GM21423 (cell line): ENCODE measurements at regions not wholly inside any gene's neighbourhood (a gene's known extent, or its start where the extent isn't known, plus 50 kb on each side); places are given as distances from the start of the nearest gene placed in this dataset.
"Not testable (repeated sequence)": the region's sequence is repeated elsewhere in the genome, so short reads cannot be mapped to it uniquely, and the experiment has no call there.

Experiments
- ATAC-seq: cut with Tn5 transposase; IDR thresholded peaks from one replicate; pipeline ENCODE4 v1.9.1; 2021; ENCODE audit warnings: mild to moderate bottlenecking, moderate library complexity; ENCODE audit not compliant: unreplicated experiment

DNA sequence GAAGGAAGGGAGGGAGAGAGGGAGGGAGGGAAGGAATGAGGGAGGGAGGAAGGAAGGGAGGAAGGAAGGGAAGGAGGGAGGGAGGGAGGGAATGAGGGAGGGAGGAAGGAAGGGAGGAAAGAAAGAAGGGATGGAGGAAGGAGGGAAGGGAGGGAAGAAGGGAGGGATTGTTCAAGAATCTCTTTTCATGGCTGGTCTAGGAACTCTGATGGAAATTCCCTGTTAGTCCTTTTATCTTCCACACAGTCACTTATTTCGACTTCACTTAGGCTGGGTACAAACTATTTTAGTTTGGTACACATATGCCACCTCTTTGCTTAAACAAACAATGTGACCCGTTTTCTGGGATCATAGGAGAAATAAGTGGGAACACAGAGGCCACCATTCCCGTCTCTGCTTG lies 435.6 kb upstream of the WWC1 start:
- no peak for ATAC-seq

DNA sequence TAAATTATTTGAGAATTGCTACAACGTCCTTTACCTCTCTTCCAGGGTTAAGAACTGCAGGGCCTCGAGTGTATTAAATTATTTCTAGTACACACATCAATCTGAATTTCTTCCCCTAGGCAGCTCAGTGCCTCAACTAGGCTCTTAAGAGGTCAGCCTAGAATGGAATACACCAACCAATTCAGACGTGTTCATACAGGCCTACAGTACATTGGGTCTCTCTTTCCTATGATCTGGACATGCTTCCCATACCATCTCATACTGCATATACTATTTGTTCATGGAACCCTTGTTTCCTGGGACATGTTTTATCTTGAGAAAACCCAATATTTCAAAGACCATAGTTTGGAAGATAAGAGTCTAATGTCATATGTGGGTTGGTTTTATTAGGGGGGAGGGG lies 434.1 kb upstream of the WWC1 start:
- ATAC-seq: no peak

DNA sequence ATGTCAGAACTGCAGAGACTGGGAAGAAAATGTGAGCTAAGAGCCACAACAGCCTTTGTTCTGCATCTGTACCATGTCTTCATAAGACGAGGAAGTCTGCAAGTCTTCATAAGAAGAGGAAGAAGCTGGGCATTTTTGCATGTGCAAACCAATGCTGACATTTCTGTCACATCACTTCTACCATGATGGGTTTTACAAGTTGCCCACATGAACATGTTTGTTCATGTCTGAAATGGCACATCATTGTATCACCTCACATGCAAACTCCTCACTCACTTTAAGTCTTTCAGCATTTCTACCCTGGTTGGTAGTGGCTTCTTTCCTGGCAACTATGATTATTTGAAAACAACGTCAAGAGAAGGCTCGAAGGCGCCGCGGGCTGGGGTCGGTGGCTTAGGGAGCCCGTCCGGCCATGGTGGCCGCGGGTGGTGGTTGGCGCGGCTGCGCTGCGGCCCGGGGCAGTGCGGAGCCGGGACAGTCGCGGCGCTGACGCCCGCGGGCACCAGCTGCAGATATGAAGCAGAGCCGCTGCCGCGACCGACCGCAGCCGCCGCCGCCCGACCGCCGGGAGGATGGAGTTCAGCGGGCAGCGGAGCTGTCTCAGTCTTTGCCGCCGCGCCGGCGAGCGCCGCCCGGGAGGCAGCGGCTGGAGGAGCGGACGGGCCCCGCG lies 433.1 kb upstream of the WWC1 start:
- not testable (repeated sequence) for ATAC-seq

DNA sequence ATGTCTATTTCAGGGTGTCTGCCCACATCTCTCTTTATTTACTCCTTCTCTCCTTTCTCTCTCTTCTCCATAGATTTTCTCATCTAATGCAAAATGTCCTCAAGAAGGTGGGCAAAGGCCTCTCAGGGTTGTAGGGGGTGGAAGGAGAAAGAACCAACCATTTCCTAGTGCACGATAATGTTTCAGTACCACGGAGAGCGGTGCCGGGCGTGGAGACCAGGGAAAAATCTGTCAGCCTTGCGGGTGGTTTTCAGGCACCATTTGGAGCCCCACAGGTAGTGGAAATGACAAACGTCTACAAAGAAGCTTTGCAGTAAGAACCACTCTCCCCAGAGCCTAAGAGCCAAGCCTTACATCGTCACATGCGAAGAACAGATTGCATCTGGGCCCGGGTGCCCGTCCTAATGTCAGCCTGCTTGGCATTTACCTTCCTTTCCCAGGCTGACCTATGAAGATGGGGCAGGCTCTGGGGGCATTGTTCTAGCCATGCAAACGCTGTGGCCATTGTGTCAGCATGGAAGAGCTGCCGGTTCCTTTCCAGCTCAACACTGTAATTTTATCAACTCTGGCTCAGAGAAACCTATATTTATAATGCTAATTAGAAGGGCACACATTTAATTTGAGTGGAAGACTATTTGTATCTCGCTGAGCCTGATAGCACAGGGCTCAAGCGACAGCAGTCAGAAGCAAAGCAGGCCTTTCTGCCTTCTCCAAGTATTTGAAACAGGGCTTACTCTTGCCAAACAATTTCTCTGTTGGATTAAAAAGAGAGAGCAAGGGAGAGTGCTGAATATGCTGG lies 430.1 kb upstream of the WWC1 start:
- no peak for ATAC-seq

DNA sequence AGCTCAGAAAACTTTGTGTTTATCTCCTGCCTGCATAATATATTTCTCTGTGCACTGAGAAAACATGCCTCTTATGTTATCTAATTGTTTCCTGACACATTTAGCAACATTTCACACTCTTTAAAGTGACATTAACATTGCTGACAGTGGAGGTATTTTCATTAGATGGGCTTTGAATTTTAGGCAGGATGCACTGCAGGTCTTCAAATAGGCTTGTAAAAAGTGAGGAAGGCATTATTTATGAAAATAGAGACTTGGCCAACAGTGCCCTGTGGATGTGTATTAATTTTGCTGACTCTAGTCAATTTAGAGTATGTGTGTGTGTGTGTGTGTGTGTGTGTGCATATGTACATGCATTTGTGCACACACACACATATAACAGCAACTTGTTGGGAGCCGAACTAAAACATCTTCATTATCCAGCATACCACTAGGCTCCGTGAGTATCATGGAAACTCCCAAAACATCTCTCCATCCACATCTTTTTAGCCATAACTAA lies 429.5 kb upstream of the WWC1 start:
- ATAC-seq: no peak

DNA sequence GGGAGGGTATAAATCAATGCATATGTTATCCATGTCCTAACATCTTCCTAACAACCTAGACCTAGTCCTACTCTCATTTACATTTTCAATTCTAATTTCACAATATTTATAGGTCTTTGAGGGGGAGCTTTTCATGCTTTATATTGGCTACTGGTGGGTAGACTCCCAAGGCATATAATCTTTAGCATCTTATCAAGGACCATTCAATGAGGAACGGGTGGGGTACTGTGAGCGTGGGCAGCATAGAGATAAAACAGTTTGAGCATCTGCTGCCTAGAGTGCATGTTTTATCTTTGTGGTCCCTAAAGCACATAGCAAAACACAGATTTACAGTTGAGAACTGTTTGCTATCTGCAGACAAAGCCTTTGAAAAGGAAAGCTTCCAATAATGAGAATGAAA lies 427.6 kb upstream of the WWC1 start:
- ATAC-seq: no peak

DNA sequence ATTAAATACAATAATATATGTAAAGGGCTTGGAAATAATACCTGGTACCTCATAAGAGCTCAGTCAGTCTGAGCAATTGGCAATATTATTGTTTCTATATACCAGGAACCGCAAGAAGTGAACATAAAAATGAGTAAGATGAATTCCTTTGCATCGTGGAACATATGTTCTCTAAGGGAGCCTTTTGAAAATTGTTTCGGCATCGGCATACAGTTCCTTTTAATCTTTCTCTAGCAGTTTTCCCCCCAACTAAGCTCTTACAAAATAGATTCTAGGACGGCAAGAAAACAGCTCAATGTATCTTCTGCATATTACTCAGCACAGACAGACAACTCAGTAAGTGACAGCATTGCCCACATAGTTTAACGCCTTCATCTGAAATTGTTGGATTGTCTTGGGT lies 426.6 kb upstream of the WWC1 start:
- ATAC-seq: no peak

DNA sequence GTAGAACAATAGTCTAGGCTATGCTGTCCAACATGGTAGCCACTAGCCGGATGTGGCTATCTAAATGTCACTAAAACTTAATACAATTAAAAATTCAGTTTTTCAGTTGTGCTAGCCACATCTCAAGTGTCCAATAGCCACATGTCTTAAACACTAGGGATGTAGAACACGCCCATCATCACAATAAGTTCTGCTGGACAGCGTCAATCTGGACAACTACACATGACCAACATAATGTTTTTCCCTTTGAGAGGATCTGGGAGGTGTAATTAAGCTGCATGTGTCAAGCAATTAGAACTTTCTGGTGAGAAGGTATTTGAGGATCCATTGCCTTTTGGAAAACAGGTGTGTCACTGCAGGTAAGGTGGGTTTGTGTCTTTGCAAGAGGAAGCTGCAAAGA lies 424.6 kb upstream of the WWC1 start:
- ATAC-seq: no peak

DNA sequence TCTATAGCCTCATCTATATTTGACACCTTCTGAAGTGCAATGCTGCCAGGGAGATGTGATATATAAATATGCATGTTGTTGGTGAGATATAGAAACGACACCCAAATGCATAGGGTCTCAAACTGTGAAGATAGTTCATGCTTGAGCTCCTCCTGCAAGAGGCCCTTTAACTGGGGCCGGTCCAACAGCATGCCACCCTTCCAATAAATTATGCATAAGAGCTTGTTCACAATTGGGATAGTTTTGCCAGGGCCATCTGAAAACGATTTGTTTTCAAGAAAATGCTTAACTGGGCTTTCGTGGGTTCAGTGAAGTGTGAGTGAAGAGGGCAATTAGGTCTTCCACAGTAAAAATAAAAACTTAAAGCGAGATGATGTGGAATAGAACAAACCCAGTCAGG lies 424.2 kb upstream of the WWC1 start:
- ATAC-seq: no peak

DNA sequence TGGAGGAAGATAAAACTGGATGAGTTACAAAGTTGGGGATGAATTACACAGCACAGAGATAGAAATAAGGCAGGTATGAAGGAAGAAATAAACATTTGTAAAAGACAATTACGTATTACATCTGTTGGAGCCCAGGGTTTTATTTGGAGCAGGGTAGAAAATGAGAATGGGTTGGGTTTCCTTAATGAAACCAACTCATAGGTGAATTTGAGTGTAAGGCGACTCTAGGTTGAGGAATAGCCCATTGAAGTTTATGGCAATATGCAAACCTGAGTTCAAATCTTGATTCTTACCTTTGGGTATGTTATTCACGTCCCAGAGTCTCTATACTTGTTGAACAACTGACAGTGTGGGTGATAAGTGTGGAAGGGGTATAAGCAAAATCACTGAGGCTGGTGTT lies 422.3 kb upstream of the WWC1 start:
- ATAC-seq: no peak

DNA sequence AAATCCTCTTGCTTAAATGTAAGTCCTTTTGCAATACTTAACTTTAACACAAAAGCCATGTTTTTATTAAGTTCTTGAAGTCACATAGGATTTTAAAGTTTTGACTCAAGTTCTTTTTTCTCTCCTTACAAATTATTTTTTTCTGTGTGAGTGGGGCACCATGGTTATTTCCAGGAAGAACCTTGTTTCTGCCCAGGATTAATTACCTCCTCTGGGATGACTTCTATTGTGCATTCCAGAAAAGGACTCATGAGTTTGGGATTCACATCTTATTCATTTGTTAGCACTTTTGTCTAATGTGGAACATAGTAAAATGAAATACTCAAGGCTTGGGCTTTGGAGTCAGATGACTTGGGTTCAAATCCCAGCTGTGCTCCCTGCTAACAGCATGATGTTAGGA lies 421.4 kb upstream of the WWC1 start:
- no peak for ATAC-seq

DNA sequence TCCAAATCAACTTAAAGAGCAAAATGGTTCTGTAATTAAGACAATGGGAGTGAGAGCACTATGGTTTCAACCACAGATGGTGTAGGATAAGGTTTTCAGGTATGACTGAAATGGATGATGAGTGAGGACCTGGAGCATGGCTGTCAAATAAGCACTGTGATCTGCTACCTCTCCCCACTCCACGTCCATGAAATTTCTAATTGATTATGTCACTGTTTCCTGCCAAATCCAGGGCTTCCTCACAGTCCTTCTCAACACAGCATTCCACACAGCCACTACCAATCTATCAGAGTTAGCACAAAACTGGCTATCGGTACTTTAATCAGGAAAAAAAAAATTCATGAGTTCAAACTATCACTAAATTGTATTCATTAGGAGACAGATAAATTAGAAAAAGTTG lies 420.4 kb upstream of the WWC1 start:
- no peak for ATAC-seq

DNA sequence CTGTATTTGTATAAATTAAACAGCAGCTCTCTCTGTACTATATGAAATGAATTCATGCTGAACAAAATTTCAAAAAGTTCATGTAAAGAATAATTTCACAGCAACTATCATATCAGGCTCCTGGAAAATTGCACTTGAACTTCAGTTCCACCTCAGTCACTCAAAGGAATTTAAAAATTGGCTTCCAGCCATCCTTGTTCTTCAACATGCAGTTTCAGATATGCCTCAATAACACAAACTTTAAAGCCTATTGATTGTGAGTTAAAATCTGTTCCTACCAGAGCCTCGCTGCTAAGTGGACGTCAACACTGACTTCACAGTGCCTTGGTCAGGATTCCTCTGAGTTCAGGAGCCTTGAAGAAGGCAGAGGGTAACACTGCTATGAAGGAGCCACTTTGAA lies 418.7 kb upstream of the WWC1 start:
- no peak for ATAC-seq

DNA sequence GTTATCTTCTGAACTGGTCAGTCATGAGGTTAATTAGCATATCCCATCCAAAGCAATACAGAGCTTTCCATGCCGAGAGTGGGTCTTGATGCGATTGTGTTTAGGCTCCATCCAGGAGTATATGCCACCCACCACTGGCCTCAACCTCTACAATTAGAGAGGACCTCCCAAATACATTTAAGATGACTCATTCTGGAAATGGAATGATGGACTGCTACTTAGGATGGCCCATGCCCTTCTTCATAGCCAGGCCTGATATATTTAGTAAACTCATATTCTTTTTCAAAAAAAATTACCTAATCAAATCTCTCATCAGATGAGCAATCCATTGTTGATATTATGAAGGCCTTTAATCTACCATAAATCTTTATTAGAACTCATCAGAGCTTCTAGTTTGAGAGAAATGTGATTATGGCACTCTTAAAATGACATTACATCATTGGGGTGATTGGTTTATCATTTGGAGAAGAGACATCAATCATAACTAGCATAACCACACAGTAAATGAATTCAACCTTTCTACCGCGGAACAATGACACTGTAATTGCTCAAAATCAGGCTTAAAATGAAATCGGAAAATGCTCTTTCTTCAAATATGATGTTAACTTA lies 414.2 kb upstream of the WWC1 start:
- no peak for ATAC-seq

DNA sequence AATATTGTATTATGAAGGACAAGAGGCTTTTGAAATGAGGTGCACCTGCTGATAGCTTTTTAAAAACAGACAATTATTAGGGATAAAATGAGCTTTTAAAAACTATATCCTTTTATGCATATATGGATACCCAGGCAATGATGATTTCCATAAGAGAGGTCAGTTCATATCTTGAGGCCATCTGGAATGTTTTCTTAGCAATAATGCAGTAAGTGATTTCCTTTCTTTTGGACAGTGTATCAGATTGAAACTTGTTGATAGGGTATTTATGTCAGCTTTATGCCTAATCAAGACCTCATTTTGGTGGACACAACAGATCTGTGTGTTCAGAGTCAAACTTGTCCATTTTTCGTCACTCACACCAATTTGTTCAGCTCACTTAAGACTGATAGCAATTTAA lies 413.5 kb upstream of the WWC1 start:
- no peak for ATAC-seq

DNA sequence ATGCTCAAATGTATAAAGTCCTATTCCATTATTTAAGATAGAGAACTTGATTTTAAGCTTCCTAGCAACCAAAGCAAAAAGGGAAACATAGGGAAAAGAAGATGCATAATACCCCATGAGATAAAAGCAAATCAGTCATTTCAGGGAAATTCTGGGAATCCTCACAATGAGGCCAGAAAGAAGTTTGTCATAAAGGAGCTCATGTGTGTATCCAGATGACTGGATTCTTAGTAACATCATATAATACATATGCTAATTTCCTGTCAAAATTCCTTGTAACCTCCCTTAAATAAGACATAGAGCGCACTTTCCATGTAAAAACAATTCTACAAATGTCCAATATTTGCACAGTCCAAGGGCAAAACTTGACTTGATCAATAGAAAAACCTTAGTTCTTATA lies 411.0 kb upstream of the WWC1 start:
- ATAC-seq: no peak

DNA sequence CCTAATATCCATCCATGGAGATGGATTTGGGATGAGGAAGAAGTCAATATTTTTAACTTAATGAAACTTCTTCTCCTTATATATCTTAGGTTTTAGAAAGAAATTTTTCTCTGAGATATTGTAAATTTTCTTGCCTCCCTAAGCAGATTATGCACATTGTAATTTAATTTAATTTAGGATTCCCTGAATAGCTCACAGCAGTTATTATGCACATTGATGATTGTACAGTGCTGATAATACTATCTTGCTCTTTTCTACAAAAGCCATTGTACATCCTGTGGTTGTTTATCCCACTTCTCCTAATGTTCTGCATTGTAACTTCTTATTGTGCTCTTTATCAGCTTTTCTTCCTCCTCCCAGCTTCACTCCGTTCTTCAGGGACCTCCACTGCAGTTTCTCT lies 410.4 kb upstream of the WWC1 start:
- no peak for ATAC-seq

DNA sequence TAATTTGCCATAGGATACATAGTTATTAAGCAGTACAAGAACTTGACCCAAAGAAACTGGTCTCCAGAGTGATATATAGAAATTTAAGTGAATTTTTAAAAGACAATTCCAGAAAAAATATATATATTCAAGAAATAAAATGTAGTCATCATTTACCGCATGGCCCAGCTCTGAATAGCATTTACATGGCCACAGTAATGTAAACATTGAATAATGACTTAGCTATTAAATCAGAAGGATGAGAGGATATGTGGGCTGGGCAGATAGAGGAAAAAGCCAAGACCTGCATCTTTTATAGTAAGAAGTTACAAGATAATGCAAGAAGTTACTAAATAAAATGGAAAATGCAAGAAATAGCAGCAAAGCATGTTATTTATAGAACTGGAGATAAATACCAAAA lies 405.2 kb upstream of the WWC1 start:
- no peak for ATAC-seq

DNA sequence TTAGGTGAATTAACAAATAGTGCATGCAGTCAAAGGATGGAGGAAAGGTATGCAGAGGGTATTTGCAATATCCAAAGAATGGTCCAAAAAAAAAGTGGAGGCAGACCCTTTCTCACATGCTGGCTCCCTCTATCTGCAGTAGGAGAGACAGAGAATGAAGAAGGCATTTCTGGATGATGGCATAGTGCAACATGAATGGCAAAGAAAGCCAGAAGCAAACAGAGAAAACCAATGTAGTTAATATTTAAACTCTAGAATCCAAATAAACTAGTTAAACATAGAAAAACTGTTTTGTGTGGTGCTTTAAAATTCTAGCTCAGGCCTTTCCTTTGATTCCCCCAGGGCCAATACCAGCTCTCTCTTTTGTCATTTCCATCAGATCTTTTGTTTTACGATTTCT lies 403.1 kb upstream of the WWC1 start:
- ATAC-seq: no peak

DNA sequence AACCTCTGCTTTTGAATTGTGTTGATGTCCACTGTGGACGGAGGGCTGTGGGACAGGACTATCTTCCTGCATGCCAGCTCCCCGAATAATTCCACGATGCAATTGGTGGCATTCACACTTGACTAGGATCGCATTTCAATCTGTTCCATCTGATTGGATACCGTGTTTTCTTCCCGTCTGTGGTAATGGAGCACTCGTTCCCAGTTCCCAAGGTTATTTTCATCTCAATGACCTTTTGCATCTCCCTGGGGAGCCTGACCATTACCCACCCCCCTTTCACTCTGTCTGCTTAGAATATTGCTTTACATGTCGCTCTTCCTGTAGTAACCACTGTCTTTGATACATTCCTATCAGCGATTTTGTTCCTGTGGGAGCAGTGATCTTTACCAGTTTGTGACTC lies 402.2 kb upstream of the WWC1 start:
- no peak for ATAC-seq

DNA sequence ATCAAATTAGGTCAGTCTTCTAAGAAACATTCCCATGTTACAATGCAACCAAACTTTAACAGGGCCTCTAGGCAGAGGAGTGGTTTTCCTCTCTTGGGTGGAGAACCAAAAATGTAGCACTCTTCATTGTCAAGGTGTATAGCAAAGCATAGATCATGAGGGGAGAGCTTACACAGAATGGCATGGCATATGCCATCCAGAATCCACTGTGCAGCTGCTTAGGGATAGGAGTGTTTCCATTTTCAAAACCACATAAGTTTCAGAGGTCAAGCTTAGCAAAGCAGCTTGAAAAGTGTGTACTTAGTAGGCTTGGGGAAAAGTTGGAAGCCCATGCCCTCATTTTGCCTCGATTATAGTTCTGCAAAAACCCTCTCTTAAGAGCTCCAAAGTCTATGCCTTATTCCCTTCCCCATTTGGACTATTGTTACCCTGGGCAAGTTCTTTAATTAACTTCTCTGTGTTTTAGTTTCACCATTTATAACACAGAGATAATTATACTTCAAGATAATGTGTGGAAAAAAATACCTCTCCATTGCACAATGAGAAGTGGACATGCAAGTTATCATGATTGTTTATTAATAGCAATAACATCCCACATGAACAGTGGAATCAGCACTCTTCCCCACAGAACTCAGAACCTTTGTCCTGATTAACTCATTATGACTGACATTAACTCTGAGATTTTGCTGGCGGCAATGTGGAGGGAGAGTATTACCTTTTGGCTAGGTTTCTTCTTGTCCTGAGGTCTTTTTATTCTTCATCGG lies 398.9 kb upstream of the WWC1 start:
- no peak for ATAC-seq
